ENCODE measurements at regions not wholly inside any gene's neighbourhood (a gene's known extent, or its start where the extent isn't known, plus 50 kb on each side); places are given as distances from the start of the nearest gene placed in this dataset.

- H3K27ac Mint-ChIP-seq, result no peak overlapping the region
- no peak overlapping the region for H3K4me3 Mint-ChIP-seq
- no peaks in the 10 kb centered on the region for H3K4me1 Mint-ChIP-seq
- TF ChIP-seq, protein P1, sequence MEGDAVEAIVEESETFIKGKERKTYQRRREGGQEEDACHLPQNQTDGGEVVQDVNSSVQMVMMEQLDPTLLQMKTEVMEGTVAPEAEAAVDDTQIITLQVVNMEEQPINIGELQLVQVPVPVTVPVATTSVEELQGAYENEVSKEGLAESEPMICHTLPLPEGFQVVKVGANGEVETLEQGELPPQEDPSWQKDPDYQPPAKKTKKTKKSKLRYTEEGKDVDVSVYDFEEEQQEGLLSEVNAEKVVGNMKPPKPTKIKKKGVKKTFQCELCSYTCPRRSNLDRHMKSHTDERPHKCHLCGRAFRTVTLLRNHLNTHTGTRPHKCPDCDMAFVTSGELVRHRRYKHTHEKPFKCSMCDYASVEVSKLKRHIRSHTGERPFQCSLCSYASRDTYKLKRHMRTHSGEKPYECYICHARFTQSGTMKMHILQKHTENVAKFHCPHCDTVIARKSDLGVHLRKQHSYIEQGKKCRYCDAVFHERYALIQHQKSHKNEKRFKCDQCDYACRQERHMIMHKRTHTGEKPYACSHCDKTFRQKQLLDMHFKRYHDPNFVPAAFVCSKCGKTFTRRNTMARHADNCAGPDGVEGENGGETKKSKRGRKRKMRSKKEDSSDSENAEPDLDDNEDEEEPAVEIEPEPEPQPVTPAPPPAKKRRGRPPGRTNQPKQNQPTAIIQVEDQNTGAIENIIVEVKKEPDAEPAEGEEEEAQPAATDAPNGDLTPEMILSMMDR (IDR thresholded peaks at IDR 0.05), result no peak
- H3K36me3 Mint-ChIP-seq (ENCODE audit: low read depth), result no peaks in the 10 kb centered on the region
- DNase-seq, result no peak
- peaks cover 14% of the 10 kb centered on the region for H3K9me3 Mint-ChIP-seq
- no peaks in the 10 kb centered on the region for H3K27me3 Mint-ChIP-seq (ENCODE audit: low read depth, poor library complexity)
Measured at GRCh38 chr4:18670034-18670433, 648.5 kb upstream of the LCORL start.

DNA sequence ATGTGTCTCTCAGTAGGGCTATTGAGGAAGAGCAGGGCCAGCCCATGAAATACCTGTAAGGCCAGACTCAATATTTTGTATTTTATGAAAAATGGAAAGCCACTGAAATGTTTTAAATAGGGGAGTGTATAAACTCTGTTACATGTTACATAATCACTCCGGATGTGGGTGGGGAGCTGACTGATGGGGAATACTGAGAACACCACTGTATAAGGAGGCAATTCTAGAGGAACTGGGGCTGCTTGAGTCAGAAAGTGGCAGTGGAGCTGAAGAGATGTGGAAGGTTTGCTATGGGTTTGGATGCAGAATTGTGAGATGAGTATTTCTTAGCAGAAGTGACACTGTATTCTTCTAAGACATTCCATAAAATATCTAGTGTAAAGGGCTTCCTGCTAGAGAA, 647.8 kb upstream of the LCORL start:
- Mint-ChIP-seq H3K27me3 (ENCODE audit: low read depth, poor library complexity) (no peaks in the 10 kb centered on the region), H3K9me3 (peaks cover 14% of the 10 kb centered on the region), H3K27ac (no peak overlapping the region), H3K36me3 (ENCODE audit: low read depth) (no peaks in the 10 kb centered on the region), H3K4me1 (no peaks in the 10 kb centered on the region), H3K4me3 (no peak overlapping the region)
- TF ChIP-seq, protein P1 (IDR thresholded peaks at IDR 0.05), result no peak
- no peak for DNase-seq

DNA sequence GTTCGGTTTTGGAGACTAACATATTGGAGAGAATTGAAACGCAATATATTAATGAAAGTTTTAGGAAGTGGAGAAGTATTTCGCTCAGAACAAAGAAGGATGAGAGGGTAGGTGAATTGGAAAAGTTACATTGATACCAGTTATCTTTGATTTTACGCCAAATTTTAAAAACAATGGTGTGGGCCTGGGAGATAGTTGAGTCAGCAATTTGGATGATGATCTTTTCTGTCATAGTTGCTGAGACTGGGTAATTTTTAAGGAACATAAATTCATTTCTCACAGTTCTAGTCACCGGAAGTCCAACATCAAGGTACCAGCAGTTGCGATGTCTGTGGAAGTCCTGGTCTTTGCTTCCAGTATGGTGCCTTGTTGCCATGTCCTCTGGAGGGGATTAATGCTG, 644.8 kb upstream of the LCORL start:
- Mint-ChIP-seq H3K4me3 (no peak overlapping the region), H3K27me3 (ENCODE audit: low read depth, poor library complexity) (no peaks in the 10 kb centered on the region), H3K4me1 (no peaks in the 10 kb centered on the region), H3K9me3 (peaks cover 14% of the 10 kb centered on the region), H3K27ac (no peak overlapping the region), H3K36me3 (ENCODE audit: low read depth) (no peaks in the 10 kb centered on the region)
- DNase-seq, result no peak
- TF ChIP-seq, protein P1 (IDR thresholded peaks at IDR 0.05), result no peak

GRCh38 chr4:18664171-18664570, 642.6 kb upstream of the LCORL start:
- Mint-ChIP-seq H3K27me3 (ENCODE audit: low read depth, poor library complexity) (no peaks in the 10 kb centered on the region), H3K4me1 (peaks cover 5% of the 10 kb centered on the region)

DNA sequence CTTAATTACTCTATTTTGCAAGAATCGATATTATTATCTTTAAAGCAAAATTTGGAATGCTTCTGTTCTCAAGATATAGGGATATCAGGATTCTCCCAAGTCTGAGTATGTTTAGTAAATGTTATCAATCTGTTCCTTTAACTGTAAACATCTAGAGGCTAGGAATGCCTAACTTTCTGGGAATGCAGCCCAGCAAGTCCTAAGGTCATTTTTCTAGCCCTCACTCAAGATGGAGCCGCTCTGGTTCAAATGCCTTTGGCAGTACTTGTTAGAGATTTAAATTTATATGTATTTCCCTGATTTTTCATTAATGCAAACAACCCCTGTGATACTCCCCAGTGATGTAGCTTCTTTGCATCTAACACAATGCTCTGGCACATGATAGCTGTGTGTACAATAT, 623.8 kb upstream of the LCORL start:
- Mint-ChIP-seq H3K9me3 (peaks cover 28% of the 10 kb centered on the region), H3K27me3 (ENCODE audit: low read depth, poor library complexity) (no peaks in the 10 kb centered on the region), H3K27ac (no peak overlapping the region), H3K36me3 (ENCODE audit: low read depth) (no peaks in the 10 kb centered on the region), H3K4me1 (no peaks in the 10 kb centered on the region), H3K4me3 (no peak overlapping the region)
- DNase-seq, result no peak
- TF ChIP-seq, protein P1 (IDR thresholded peaks at IDR 0.05), result no peak

More at GRCh38 chr4:18664171-18664570, 642.6 kb upstream of the LCORL start:
- DNase-seq, result no peak
- no peaks in the 10 kb centered on the region for H3K9me3 Mint-ChIP-seq
- H3K36me3 Mint-ChIP-seq (ENCODE audit: low read depth), result no peaks in the 10 kb centered on the region
- H3K4me3 Mint-ChIP-seq, result no peak overlapping the region
- no peak overlapping the region for H3K27ac Mint-ChIP-seq
- TF ChIP-seq, protein P1 (IDR thresholded peaks at IDR 0.05), result no peak

DNA sequence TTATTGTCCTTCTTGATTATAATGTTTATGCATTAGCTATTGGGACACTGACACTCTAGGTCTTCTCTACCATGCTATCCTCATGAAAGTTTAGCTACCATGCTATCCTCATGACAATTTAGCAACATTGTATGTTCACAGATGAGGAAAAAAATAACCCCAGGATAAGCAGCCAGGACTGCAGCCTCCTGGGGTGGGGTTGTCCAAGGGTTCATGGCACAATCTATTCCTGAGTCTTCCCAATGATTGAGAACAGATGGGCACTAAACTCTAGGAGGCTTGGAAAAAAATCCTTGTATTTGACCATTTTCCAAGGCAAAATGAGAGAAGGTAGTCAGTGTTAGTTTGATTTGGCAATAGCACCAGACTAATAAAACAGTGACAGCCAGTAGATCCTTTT, 619.8 kb upstream of the LCORL start:
- Mint-ChIP-seq H3K27ac (no peak overlapping the region), H3K4me1 (no peaks in the 10 kb centered on the region), H3K36me3 (ENCODE audit: low read depth) (no peaks in the 10 kb centered on the region), H3K9me3 (no peaks in the 10 kb centered on the region), H3K27me3 (ENCODE audit: low read depth, poor library complexity) (no peaks in the 10 kb centered on the region), H3K4me3 (no peak overlapping the region)
- TF ChIP-seq, protein P1 (IDR thresholded peaks at IDR 0.05), result no peak
- no peak for DNase-seq
